GM21526 (cell line): ENCODE measurements at regions not wholly inside any gene's neighbourhood (a gene's known extent, or its start where the extent isn't known, plus 50 kb on each side); places are given as distances from the start of the nearest gene placed in this dataset.
"Not testable (repeated sequence)": the region's sequence is repeated elsewhere in the genome, so short reads cannot be mapped to it uniquely, and the experiment has no call there.

ENCODE experiments used
- ATAC-seq: cut with Tn5 transposase; IDR thresholded peaks from one replicate; pipeline ENCODE4 v1.9.1; 2021; ENCODE audit warnings: moderate library complexity; ENCODE audit not compliant: unreplicated experiment, low FRiP score

- no peak for ATAC-seq
Observed at GRCh38 chr9:22170556-22170955, 161.5 kb upstream of the CDKN2B start.

DNA sequence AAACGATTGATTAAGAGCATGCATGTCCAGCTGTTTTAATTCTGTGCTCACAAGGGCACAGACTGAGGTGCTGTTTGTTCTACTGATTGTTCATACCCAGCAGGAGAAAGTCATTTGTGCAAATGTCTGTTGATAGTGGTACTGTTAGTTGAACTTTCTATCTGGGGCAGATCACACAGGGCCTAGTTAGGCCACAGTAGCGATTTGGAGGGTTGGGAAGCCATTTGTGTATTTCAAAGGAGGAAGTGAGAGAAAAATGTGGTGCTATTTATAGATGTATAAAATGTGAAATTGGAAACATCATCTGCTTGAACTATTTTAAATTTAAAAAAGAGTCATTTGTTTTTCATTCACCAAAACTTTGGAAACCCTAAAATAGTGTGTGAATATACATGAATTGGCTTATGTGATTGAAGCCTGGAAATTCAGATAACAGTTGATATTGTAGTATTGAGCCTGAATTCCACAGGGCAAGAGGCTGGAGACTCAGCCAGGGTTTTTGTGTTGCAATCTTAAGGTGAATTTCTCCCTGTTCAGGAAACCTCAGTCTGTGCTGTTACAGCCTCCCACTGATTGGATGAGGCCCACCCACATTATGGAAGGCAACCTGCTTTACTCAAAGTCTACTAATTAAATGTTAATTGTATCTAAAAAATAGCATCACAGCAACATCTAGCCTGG lies 162.0 kb upstream of the CDKN2B start:
- ATAC-seq = peak; percentile 56

DNA sequence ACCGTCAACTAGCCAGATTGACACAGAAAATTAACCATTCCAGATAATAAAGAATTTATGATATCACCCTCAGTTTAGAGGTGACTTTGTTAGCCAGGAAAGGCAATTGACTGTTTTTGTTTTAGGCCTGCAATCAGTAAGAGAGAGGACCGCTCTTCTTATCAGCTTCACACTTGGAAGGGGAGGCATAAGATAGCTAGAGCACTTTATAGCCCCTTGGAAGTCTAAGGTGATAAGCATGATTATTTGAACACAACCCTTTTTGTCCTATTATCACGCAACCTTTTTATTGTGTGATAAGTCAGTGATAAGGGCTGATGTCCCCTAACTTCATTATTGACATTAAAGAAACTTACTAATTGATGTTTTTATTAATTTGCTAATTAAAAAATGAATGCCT lies 162.6 kb upstream of the CDKN2B start:
- no peak for ATAC-seq

- no peak for ATAC-seq
Observed at GRCh38 chr9:22173908-22174307, 164.8 kb upstream of the CDKN2B start.

- peak; percentile 61 for ATAC-seq
Observed at GRCh38 chr9:22175972-22176545, 167.0 kb upstream of the CDKN2B start.

GRCh38 chr9:22181021-22181420 lies 171.9 kb upstream of the CDKN2B start:
- ATAC-seq = not testable (repeated sequence)

GRCh38 chr9:22189471-22189870 lies 180.4 kb upstream of the CDKN2B start:
- ATAC-seq = no peak

DNA sequence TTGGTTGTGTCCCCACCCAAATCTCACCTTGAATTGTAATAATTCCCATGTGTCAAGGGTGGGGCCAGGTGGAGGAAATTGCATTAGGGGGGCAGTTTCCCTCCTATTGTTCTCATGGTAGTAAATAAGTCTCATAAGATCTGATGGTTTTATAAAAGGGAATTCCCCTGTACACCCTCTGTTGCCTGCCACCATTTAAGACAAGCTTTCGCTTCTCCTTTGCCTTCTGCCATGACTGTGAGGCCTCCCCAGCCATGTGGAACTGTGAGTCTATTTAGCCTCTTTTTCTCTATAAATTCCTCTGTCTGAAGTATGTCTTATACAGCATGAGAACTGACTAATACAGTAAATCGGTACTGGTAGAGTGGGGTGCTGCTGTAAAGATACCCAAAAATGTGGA lies 187.9 kb upstream of the CDKN2B start:
- peak; percentile 84 for ATAC-seq

DNA sequence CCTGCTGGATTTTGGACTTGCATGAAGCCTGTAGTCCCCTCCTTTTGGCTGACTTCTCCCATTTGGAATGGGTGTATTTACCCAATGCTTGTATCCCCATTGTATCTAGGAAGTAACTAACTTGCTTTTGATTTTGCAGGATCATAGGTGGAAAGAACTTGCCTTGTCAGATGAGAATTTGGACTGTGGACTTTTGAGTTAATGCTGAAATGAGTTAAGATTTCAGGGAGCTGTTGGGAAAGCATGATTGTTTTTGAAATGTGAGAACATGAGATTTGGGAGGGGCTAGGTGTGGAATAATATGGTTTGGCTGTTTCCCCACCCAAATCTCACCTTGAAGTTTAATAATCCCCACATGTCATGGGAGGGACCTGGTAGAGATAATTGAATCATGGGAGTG lies 189.6 kb upstream of the CDKN2B start:
- no peak for ATAC-seq

DNA sequence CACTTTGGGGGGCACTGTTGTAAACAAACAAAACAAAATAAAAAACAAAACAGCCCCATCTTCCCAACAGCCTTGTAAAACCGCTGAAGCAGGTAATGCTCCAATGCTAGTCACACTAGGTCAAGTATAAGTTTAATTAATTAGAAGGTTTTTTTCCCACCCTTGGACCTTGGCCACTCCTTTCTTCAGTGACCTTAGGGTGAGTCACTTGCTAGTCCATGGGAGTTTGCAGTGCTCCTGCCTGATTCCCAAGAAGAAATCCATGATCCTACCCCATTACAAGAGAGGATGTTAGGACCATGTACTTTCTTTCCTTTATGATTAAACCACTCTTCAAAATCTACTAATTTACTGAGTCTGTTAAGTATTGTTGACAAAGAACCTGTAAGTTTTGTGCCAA lies 192.2 kb upstream of the CDKN2B start:
- ATAC-seq = no peak

GRCh38 chr9:22203371-22204138 lies 194.4 kb upstream of the CDKN2B start:
- no peak for ATAC-seq

DNA sequence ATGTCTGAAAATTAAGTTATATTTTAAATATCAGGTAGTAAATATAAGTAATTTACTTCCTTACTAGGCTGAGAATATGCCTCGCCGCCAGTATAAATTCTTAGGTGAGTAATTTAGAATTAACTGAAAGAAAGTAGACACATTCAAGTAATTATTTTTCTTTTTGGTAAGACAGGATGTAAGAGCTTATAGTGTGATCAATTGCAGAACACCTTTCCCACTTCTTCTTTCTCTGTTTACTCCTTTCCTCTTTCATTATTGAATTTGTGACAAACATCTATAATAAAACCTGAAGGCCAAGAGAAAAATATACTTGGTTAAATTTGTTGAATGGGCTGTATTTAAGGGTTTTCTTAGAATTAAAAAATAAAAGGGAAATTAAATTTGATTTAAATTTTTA lies 195.1 kb upstream of the CDKN2B start:
- ATAC-seq = no peak

- no peak for ATAC-seq
Observed at GRCh38 chr9:22206833-22207232, 197.7 kb upstream of the CDKN2B start.

DNA sequence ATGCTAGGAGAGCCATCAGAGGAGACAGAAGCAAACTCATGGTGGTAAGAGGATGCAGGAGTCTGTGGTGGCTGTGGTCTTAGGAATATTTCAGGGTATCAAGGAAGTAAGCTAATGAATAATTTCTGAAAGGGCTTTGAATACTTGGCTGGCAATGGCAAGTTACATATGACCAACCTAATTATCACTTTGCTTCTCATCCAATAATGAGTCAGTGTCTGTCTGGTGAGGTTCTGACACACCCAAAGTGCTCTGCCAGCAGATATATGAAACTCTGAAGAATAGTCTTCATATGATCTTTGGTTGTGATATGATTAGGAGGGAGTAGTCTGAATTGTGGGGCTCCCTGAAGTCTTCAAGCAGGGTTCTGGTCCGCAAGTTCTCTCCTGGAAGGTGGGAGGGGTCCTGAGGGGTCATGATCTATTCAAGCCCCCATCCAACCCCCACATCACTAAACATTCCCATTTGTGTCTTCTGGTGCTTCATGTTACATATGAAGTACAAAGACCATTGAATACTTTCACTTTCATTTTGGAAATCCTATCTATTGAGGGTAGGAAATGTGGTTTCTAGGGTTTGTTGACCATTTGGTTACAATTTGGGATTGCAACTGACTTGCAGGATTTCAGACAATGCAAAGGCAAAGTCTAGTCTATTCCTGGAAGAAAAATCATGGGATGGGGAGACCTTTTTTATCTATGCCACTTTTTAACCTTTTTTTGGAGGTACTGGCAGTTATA lies 199.9 kb upstream of the CDKN2B start:
- ATAC-seq = no peak

DNA sequence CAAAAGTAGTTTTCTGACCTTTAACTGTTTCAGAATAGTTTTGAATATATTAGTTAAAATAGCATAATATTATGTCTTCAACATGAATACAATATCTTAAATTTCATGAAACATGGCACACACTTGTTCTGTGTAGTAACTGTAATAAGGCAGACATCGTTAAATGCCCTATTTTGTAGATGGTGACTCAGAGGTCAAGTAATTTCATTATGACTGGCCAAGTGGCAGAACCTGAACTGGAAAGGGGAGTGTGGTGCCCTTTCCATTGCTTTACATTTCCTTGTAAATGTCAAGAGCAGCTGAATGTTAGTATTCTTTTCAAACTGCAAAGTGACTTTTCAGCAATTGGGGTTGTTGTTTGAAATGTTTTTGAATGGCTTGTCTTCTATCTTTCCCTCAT lies 201.2 kb upstream of the CDKN2B start:
- ATAC-seq = no peak

DNA sequence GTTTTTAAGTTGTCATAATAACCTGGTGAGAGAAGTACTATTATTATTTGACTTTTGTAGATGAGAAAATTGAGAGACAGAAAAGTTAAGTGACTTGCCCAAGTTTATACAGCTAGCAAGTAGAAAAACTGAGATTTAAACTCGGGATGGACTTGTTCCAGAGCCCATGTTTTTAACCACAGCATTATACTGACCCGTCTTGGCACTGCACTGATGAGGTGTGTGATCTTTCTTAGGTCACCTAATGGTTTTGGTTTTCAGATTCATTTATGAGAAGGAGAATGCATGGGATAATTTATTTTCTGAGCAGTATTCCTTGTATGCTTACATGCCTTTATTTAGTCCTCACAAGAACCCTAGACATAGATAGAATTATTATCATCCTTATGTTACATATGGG lies 201.8 kb upstream of the CDKN2B start:
- no peak for ATAC-seq

- no peak for ATAC-seq
Observed at GRCh38 chr9:22211588-22212360, 202.7 kb upstream of the CDKN2B start.

DNA sequence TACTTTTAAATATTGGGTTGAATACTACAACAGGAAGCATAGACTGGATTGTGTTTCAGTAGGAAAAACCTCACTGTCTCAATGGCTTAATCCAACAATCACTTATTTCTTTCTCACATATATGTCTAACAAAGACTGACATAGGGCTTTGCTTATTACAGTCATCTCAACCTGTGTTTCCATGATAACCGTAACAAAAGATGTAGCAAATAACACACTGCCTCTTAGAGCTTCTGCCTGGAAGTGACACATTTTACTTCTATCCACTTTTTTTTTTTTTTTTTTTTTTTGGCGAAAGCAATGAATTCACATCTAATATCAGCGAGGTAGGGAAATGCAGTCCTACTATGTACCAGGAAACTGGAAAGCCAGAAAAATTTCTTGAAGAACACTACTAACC lies 204.9 kb upstream of the CDKN2B start:
- ATAC-seq = no peak

- ATAC-seq = no peak
Observed at GRCh38 chr9:22214497-22215031, 205.5 kb upstream of the CDKN2B start.

- ATAC-seq = no peak
Observed at GRCh38 chr9:22215521-22215920, 206.4 kb upstream of the CDKN2B start.
